CD14-positive monocyte (primary cell): ENCODE measurements at regions not wholly inside any gene's neighbourhood (a gene's known extent, or its start where the extent isn't known, plus 50 kb on each side); places are given as distances from the start of the nearest gene placed in this dataset.

ENCODE experiments used
- DNase-seq, 3 donors: peaks; one replicate each; pipeline ENCODE4 v3.0.0-alpha.2; 2011 to 2022
- H2AFZ ChIP-seq: 2 replicates; pipeline ENCODE4 v1.6.0; 2012; ENCODE audit warnings: mild to moderate bottlenecking, low read depth, low read length, inconsistent platforms; ENCODE audit not compliant: insufficient read depth, poor library complexity, severe bottlenecking
- H3K27ac ChIP-seq, 2 donors: 1 replicate in 1 of 2; 2 replicates in 1 of 2; pipeline ENCODE4 v1.5.1; 2012 to 2013; ENCODE audit warnings: low read length in 2 of 2, control low read depth in 1 of 2, inconsistent platforms in 1 of 2, low read depth in 1 of 2, mild to moderate bottlenecking in 1 of 2
- H3K27me3 ChIP-seq, 2 donors: one replicate each; pipeline versions ENCODE4 v1.6.0 to v1.6.1; 2011 to 2013; ENCODE audit warnings: low read length in 2 of 2; ENCODE audit not compliant: control insufficient read depth in 2 of 2, insufficient read depth in 2 of 2
- H3K36me3 ChIP-seq, 2 donors: replicated peaks in 1 of 2; 1 replicate in 1 of 2; 2 replicates in 1 of 2; pipeline versions ENCODE4 v1.5.1 to v1.6.1; 2012 to 2013; ENCODE audit warnings: low read length in 2 of 2, control low read depth in 1 of 2, inconsistent platforms in 1 of 2, mild to moderate bottlenecking in 1 of 2; ENCODE audit not compliant: insufficient read depth in 2 of 2, control insufficient read depth in 1 of 2
- H3K4me1 ChIP-seq, 2 donors: 1 replicate in 1 of 2; 2 replicates in 1 of 2; pipeline versions ENCODE4 v1.5.1 to v1.6.1; 2012 to 2013; ENCODE audit warnings: low read length in 2 of 2, control low read depth in 1 of 2, inconsistent platforms in 1 of 2, mild to moderate bottlenecking in 1 of 2, moderate library complexity in 1 of 2; ENCODE audit not compliant: insufficient read depth in 2 of 2, control insufficient read depth in 1 of 2
- H3K4me2 ChIP-seq: replicated peaks from 2 replicates; pipeline ENCODE3; 2012; ENCODE audit warnings: low read length, moderate library complexity, mild to moderate bottlenecking; ENCODE audit not compliant: poor library complexity, severe bottlenecking; ENCODE audit errors: extremely low read depth
- H3K4me3 ChIP-seq, 3 experiments: fragments of 200-600 bp in 1 of 3; sonication (generic) in 1 of 3; replicated peaks in 1 of 3; 1 replicate in 2 of 3; 2 replicates in 1 of 3; pipeline ENCODE4 v1.5.1; 2011 to 2013; ENCODE audit warnings: low read length in 3 of 3, mild to moderate bottlenecking in 3 of 3, control low read depth in 2 of 3, low read depth in 2 of 3, inconsistent platforms in 1 of 3, moderate library complexity in 1 of 3
- H3K79me2 ChIP-seq: 2 replicates; pipeline ENCODE4 v1.6.0; 2012; ENCODE audit warnings: mild to moderate bottlenecking, control low read depth, inconsistent platforms, low read length, moderate library complexity; ENCODE audit not compliant: insufficient read depth
- H3K9ac ChIP-seq: 2 replicates; pipeline ENCODE4 v1.6.0; 2017; ENCODE audit warnings: low read length, mild to moderate bottlenecking; ENCODE audit not compliant: insufficient read depth, poor library complexity, severe bottlenecking
- H3K9me3 ChIP-seq, 2 donors: replicated peaks in 1 of 2; 1 replicate in 1 of 2; 2 replicates in 1 of 2; pipeline versions ENCODE4 v1.5.1 to v1.6.1; 2012 to 2013; ENCODE audit warnings: low read length in 2 of 2, control low read depth in 1 of 2; ENCODE audit not compliant: control insufficient read depth in 1 of 2, insufficient read depth in 1 of 2
- H4K20me1 ChIP-seq: 2 replicates; pipeline ENCODE4 v1.6.0; 2012; ENCODE audit warnings: mild to moderate bottlenecking, low read length, control low read depth, moderate library complexity; ENCODE audit not compliant: insufficient read depth
- H3K27ac Mint-ChIP-seq, 7 donors: one replicate each; pipeline ENCODE4 v1.8.0; 2020; ENCODE audit warnings: mild to moderate bottlenecking in 7 of 7, mixed read lengths in 7 of 7, moderate library complexity in 6 of 7, inconsistent platforms in 2 of 7
- H3K27me3 Mint-ChIP-seq, 3 donors: one replicate each; pipeline ENCODE4 v1.8.0; 2021 to 2022; ENCODE audit warnings: low read depth in 3 of 3, mild to moderate bottlenecking in 3 of 3, mixed read lengths in 3 of 3, moderate library complexity in 3 of 3, inconsistent platforms in 1 of 3
- H3K36me3 Mint-ChIP-seq, 2 donors: one replicate each; pipeline ENCODE4 v1.8.0; 2020; ENCODE audit warnings: mixed read lengths in 2 of 2, inconsistent platforms in 1 of 2, mild to moderate bottlenecking in 1 of 2
- H3K4me1 Mint-ChIP-seq: one replicate; pipeline ENCODE4 v1.8.0; 2020; ENCODE audit warnings: mild to moderate bottlenecking, mixed read lengths
- H3K4me3 Mint-ChIP-seq, 2 donors: one replicate each; pipeline ENCODE4 v1.8.0; 2020; ENCODE audit warnings: mild to moderate bottlenecking in 2 of 2, mixed read lengths in 2 of 2, moderate library complexity in 1 of 2
- H3K9me3 Mint-ChIP-seq, 7 donors: one replicate each; pipeline ENCODE4 v1.8.0; 2020 to 2022; ENCODE audit warnings: mixed read lengths in 7 of 7, mild to moderate bottlenecking in 6 of 7, moderate library complexity in 6 of 7, inconsistent platforms in 2 of 7
- WGBS: methylation state at CpG from one replicate; pipeline ENCODE4 v1.1.5; 2013; ENCODE audit warnings: missing lambda C conversion rate; ENCODE audit not compliant: insufficient coverage; 5-methylcytosine and 5-hydroxymethylcytosine counted together
- intact Hi-C, 2 donors: fragments of 100-400 bp; cut with micrococcal nuclease; formaldehyde crosslinking; loops; one replicate each; pipeline versions ENCODE4 v1.15.0 to v1.15.1; 2023
- TF ChIP-seq, protein P1 (sequence below): fragments of 200-600 bp; IDR thresholded peaks from one replicate; pipeline ENCODE4 v1.8.0; 2022; ENCODE audit warnings: antibody characterized with exemption, mild to moderate bottlenecking

DNA sequence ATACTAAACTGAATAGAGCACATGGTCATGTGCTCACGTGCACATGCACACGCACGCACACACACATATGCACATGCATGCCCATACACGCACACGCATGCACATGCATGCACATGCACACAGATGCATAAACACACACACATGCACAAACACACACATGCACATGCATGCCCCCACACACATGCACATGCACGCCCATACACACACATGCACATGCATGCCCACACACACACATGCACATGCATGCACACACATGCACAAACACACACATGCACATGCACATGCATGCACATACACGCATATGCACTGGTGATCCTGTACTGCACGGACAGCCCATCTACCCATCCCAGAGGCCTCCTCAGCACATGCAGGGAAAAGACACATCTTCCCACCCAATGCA, 426.6 kb downstream of the OCA2 start:
- WGBS, result 91% methylated on average over 8 of the region's 8 CpGs
- Mint-ChIP-seq H3K4me3 (no peak overlapping the region), H3K27ac (no peak overlapping the region), H3K4me1 (no peaks in the 10 kb centered on the region), H3K9me3 (peaks cover 7 to 37% (median 20%) of the 10 kb centered on the region in 7 donors), H3K27me3 (peaks cover 0 to 2% (median 0%) of the 10 kb centered on the region in 3 donors), H3K36me3 (no peaks in the 10 kb centered on the region)
- no peaks in the 10 kb centered on the region for H3K79me2 ChIP-seq
- TF ChIP-seq, protein P1, sequence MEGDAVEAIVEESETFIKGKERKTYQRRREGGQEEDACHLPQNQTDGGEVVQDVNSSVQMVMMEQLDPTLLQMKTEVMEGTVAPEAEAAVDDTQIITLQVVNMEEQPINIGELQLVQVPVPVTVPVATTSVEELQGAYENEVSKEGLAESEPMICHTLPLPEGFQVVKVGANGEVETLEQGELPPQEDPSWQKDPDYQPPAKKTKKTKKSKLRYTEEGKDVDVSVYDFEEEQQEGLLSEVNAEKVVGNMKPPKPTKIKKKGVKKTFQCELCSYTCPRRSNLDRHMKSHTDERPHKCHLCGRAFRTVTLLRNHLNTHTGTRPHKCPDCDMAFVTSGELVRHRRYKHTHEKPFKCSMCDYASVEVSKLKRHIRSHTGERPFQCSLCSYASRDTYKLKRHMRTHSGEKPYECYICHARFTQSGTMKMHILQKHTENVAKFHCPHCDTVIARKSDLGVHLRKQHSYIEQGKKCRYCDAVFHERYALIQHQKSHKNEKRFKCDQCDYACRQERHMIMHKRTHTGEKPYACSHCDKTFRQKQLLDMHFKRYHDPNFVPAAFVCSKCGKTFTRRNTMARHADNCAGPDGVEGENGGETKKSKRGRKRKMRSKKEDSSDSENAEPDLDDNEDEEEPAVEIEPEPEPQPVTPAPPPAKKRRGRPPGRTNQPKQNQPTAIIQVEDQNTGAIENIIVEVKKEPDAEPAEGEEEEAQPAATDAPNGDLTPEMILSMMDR, result no peak
- no peak overlapping the region for H3K4me3 ChIP-seq
- intact Hi-C loops, result no loop called here
- no peaks in the 10 kb centered on the region for H3K36me3 ChIP-seq
- no peaks in the 10 kb centered on the region for H3K27me3 ChIP-seq
- DNase-seq, result no peak
- no peak overlapping the region for H3K27ac ChIP-seq
- H4K20me1 ChIP-seq, result no peaks in the 10 kb centered on the region
- no peak overlapping the region for H3K4me2 ChIP-seq
- H3K9ac ChIP-seq, result no peak overlapping the region
- no peak overlapping the region for H2AFZ ChIP-seq
- H3K9me3 ChIP-seq, result peaks cover 36 to 45% of the 10 kb centered on the region in 2 donors
- H3K4me1 ChIP-seq, result no peaks in the 10 kb centered on the region

DNA sequence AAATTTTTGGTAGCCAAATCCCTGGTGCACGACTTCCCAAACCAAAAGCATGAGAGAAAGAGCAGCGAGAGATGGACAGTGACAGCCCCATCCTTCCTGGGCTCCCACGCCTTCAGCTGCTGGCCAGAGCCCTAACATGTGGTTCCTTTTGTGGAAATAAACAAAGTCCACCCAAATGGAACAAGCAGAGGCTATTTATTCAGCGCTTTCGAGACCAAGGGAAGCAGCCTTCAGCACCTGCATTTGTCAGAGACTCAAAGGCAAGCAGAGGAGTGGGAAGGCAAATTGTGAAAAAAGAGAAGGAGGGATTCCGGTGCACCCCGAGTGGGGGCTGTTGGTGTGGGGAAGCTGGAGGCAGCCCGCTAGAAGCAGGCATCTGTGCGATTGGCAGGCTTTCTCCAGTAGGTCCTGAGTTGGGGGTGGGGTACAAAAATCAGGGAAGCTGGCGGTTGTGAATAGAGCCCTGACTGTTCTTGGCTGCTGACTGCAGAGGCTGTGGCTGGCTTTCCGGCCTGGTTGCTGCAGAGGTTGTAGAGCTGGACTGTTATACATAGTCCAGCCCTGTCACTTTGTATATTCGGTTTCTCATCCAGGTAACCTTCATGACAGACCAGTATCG, 427.2 kb downstream of the OCA2 start:
- H3K27me3 Mint-ChIP-seq, result peaks cover 0 to 2% (median 0%) of the 10 kb centered on the region in 3 donors
- H3K4me1 Mint-ChIP-seq, result no peaks in the 10 kb centered on the region
- intact Hi-C loops, result no loop called here
- peaks cover 7 to 31% (median 20%) of the 10 kb centered on the region in 7 donors for H3K9me3 Mint-ChIP-seq
- H3K4me2 ChIP-seq, result no peak overlapping the region
- H3K4me3 Mint-ChIP-seq, result no peak overlapping the region
- no peak overlapping the region for H3K9ac ChIP-seq
- TF ChIP-seq, protein P1, result no peak
- H3K36me3 Mint-ChIP-seq, result no peaks in the 10 kb centered on the region
- no peak for DNase-seq
- H3K9me3 ChIP-seq, result peaks cover 36 to 45% of the 10 kb centered on the region in 2 donors
- H2AFZ ChIP-seq, result no peak overlapping the region
- H3K79me2 ChIP-seq, result no peaks in the 10 kb centered on the region
- H4K20me1 ChIP-seq, result no peaks in the 10 kb centered on the region
- H3K4me1 ChIP-seq, result no peaks in the 10 kb centered on the region
- H3K36me3 ChIP-seq, result no peaks in the 10 kb centered on the region
- no peak overlapping the region for H3K27ac Mint-ChIP-seq
- H3K27me3 ChIP-seq, result no peaks in the 10 kb centered on the region
- H3K27ac ChIP-seq, result no peak overlapping the region
- H3K4me3 ChIP-seq, result no peak overlapping the region
- WGBS, result 72% methylated on average over 13 of the region's 13 CpGs
